Esophagus muscularis mucosa (tissue), 4 donors: ENCODE measurements at regions not wholly inside any gene's neighbourhood (a gene's known extent, or its start where the extent isn't known, plus 50 kb on each side); places are given as distances from the start of the nearest gene placed in this dataset.

ENCODE experiments used
- DNase-seq: peaks from one replicate; pipeline ENCODE4 v3.0.0-alpha.2; 2017; ENCODE audit errors: extremely low spot score
- H3K27ac ChIP-seq, 4 donors: fragments of 200-600 bp; sonication (generic); replicated peaks in 1 of 4; 1 replicate in 3 of 4; 2 replicates in 1 of 4; pipeline ENCODE4 v1.5.1; 2016 to 2019; ENCODE audit warnings: mild to moderate bottlenecking in 1 of 4
- H3K27me3 ChIP-seq, 4 donors: fragments of 200-600 bp; sonication (generic); one replicate each; pipeline versions ENCODE4 v1.5.1 to v1.6.0; 2016 to 2019
- H3K36me3 ChIP-seq, 4 donors: fragments of 200-600 bp; sonication (generic); one replicate each; pipeline ENCODE4 v1.5.1; 2016 to 2019
- H3K4me1 ChIP-seq, 4 donors: fragments of 200-600 bp; sonication (generic); one replicate each; pipeline ENCODE4 v1.5.1; 2016 to 2019
- H3K4me3 ChIP-seq, 4 donors: fragments of 200-600 bp; sonication (generic); 1 replicate in 2 of 4; 2 replicates in 2 of 4; pipeline ENCODE4 v1.5.1; 2016 to 2019; ENCODE audit warnings: mild to moderate bottlenecking in 4 of 4, moderate library complexity in 1 of 4
- H3K9me3 ChIP-seq, 4 donors: fragments of 200-600 bp; sonication (generic); 1 replicate in 3 of 4; 2 replicates in 1 of 4; pipeline ENCODE4 v1.5.1; 2016 to 2019
- CTCF ChIP-seq, 3 experiments: fragments of 200-600 bp in 2 of 3; fragments of 450-650 bp in 1 of 3; sonication (generic) in 2 of 3; IDR thresholded peaks; one replicate each; pipeline ENCODE4 v1.5.1; 2017 to 2019; ENCODE audit warnings: antibody characterized with exemption in 3 of 3, mild to moderate bottlenecking in 2 of 3, moderate library complexity in 1 of 3
- EP300 ChIP-seq: sonication (generic); formaldehyde crosslinking; IDR thresholded peaks from one replicate; pipeline ENCODE4 v1.6.1; 2017; ENCODE audit warnings: antibody characterized with exemption
- POLR2A ChIP-seq: fragments of 450-650 bp; IDR thresholded peaks from one replicate; pipeline ENCODE4 v1.6.1; 2017; ENCODE audit warnings: antibody characterized with exemption, moderate library complexity, mild to moderate bottlenecking, low read depth
- POLR2AphosphoS5 ChIP-seq, 2 donors: sonication (generic); formaldehyde crosslinking; IDR thresholded peaks; one replicate each; pipeline ENCODE4 v1.6.1; 2017; ENCODE audit warnings: antibody characterized with exemption in 2 of 2
- WGBS: methylation state at CpG from one replicate; pipeline ENCODE4 v1.1.5; 2018; 5-methylcytosine and 5-hydroxymethylcytosine counted together
- intact Hi-C: fragments of 100-400 bp; cut with DNase I; formaldehyde crosslinking; loops from one replicate; pipeline ENCODE4 v1.15.1; 2023

- no peaks in the 10 kb centered on the region for H3K9me3 ChIP-seq
- H3K27me3 ChIP-seq, result peaks cover 0 to 26% (median 0%) of the 10 kb centered on the region in 4 donors
- no peak overlapping the region for H3K27ac ChIP-seq
- no peaks in the 10 kb centered on the region for H3K36me3 ChIP-seq
- intact Hi-C loops, result no loop called here
- H3K4me1 ChIP-seq, result no peaks in the 10 kb centered on the region
- no peak for DNase-seq
- H3K4me3 ChIP-seq, result no peak overlapping the region
- WGBS, result 69% methylated on average over 7 of the region's 11 CpGs
- TF ChIP-seq EP300 (no peak), POLR2AphosphoS5 (IDR thresholded peaks at IDR 0.05) (no peak), POLR2A (no peak), CTCF (IDR thresholded peaks at IDR 0.05) (no peak)
Observed at GRCh38 chr10:131019696-131020095, 291.8 kb downstream of the TCERG1L start.

- intact Hi-C loops, result no loop called here
- Histone ChIP-seq H3K36me3 (no peaks in the 10 kb centered on the region), H3K9me3 (no peaks in the 10 kb centered on the region), H3K27me3 (peaks cover 0 to 37% (median 0%) of the 10 kb centered on the region in 4 donors), H3K27ac (no peak overlapping the region), H3K4me1 (no peaks in the 10 kb centered on the region), H3K4me3 (no peak overlapping the region)
- no peak for DNase-seq
- WGBS, result 90% methylated on average over 4 of the region's 7 CpGs
- no peak for TF ChIP-seq POLR2A
- TF ChIP-seq POLR2AphosphoS5 (IDR thresholded peaks at IDR 0.05), result no peak
- no peak for TF ChIP-seq CTCF (IDR thresholded peaks at IDR 0.05)
- no peak for TF ChIP-seq EP300
Observed at GRCh38 chr10:131020775-131021174, 290.7 kb downstream of the TCERG1L start.

GRCh38 chr10:131021246-131021895, 290.1 kb downstream of the TCERG1L start:
- Histone ChIP-seq H3K27ac (no peak overlapping the region), H3K27me3 (peaks cover 0 to 40% (median 0%) of the 10 kb centered on the region in 4 donors), H3K36me3 (no peaks in the 10 kb centered on the region), H3K9me3 (no peaks in the 10 kb centered on the region), H3K4me3 (no peak overlapping the region), H3K4me1 (no peaks in the 10 kb centered on the region)
- intact Hi-C loops, result no loop called here
- WGBS, result 79% methylated on average over 16 of the region's 16 CpGs
- DNase-seq, result no peak
- TF ChIP-seq CTCF (IDR thresholded peaks at IDR 0.05) (no peak), EP300 (no peak), POLR2AphosphoS5 (IDR thresholded peaks at IDR 0.05) (no peak), POLR2A (no peak)

- no peak overlapping the region for H3K27ac ChIP-seq
- no peaks in the 10 kb centered on the region for H3K36me3 ChIP-seq
- no peak for DNase-seq
- intact Hi-C loops, result no loop called here
- H3K27me3 ChIP-seq, result peaks cover 0 to 42% (median 0%) of the 10 kb centered on the region in 4 donors
- no peak overlapping the region for H3K4me3 ChIP-seq
- TF ChIP-seq POLR2AphosphoS5 (IDR thresholded peaks at IDR 0.05) (no peak), CTCF (IDR thresholded peaks at IDR 0.05) (no peak), EP300 (no peak), POLR2A (no peak)
- no peaks in the 10 kb centered on the region for H3K9me3 ChIP-seq
- H3K4me1 ChIP-seq, result no peaks in the 10 kb centered on the region
- WGBS, result 72% methylated on average over 4 of the region's 4 CpGs
Observed at GRCh38 chr10:131021969-131022368, 289.6 kb downstream of the TCERG1L start.

- TF ChIP-seq POLR2A, result no peak
- no peak for TF ChIP-seq POLR2AphosphoS5 (IDR thresholded peaks at IDR 0.05)
- TF ChIP-seq EP300, result no peak
- no peaks in the 10 kb centered on the region for H3K36me3 ChIP-seq
- 91% methylated on average over 6 of the region's 10 CpGs for WGBS
- no peaks in the 10 kb centered on the region for H3K9me3 ChIP-seq
- no peak overlapping the region for H3K27ac ChIP-seq
- DNase-seq, result no peak
- H3K27me3 ChIP-seq, result peaks cover 0 to 42% (median 0%) of the 10 kb centered on the region in 4 donors
- no peak overlapping the region for H3K4me3 ChIP-seq
- H3K4me1 ChIP-seq, result no peaks in the 10 kb centered on the region
- intact Hi-C loops, result no loop called here
Observed at GRCh38 chr10:131022369-131022768, 289.2 kb downstream of the TCERG1L start.
